ENCODE measurements at regions not wholly inside any gene's neighbourhood (a gene's known extent, or its start where the extent isn't known, plus 50 kb on each side); places are given as distances from the start of the nearest gene placed in this dataset.

GRCh38 chr1:96164053-96164452, 557.5 kb upstream of the PTBP2 start:
- H3K4me3 ChIP-seq (ENCODE audit: low read depth, low read length): no peak overlapping the region
- no peak for TF ChIP-seq CTCF (IDR thresholded peaks at IDR 0.05; ENCODE audit: insufficient read depth, low read length, poor library complexity, severe bottlenecking)
- DNase-seq (ENCODE audit: low read depth): no peak
- H3K27me3 ChIP-seq (ENCODE audit: control insufficient read depth, insufficient read depth, low read length): no peaks in the 10 kb centered on the region
- H3K36me3 ChIP-seq (ENCODE audit: control insufficient read depth, insufficient read depth, low read length): no peaks in the 10 kb centered on the region

GRCh38 chr1:96178053-96178452, 543.5 kb upstream of the PTBP2 start:
- H3K4me3 ChIP-seq (ENCODE audit: low read depth, low read length): no peak overlapping the region
- H3K27me3 ChIP-seq (ENCODE audit: control insufficient read depth, insufficient read depth, low read length): no peaks in the 10 kb centered on the region
- no peak for DNase-seq (ENCODE audit: low read depth)
- H3K36me3 ChIP-seq (ENCODE audit: control insufficient read depth, insufficient read depth, low read length): no peaks in the 10 kb centered on the region
- no peak for TF ChIP-seq CTCF (IDR thresholded peaks at IDR 0.05; ENCODE audit: insufficient read depth, low read length, poor library complexity, severe bottlenecking)

DNA sequence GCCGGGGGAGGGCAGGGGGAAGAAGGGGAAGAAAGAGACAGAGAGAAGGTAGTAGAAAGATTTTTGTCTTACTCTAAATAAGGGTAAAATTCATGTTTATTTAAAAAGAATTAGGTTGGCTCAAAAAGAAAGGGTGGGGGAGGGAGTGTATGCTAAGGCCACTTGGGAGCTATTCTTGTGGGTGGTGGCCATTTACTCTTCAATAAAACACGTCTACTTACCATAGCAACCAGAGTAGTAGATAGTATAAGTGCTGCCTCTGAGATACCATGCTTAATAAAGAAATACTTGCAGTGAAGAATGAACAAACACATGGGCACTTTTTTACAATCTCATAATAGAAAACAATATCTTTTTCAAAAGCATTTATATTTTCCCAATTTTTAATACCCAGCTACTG, 538.1 kb upstream of the PTBP2 start:
- H3K27me3 ChIP-seq (ENCODE audit: control insufficient read depth, insufficient read depth, low read length): no peaks in the 10 kb centered on the region
- H3K4me3 ChIP-seq (ENCODE audit: low read depth, low read length): no peak overlapping the region
- DNase-seq (ENCODE audit: low read depth): no peak
- no peak for TF ChIP-seq CTCF (IDR thresholded peaks at IDR 0.05; ENCODE audit: insufficient read depth, low read length, poor library complexity, severe bottlenecking)
- H3K36me3 ChIP-seq (ENCODE audit: control insufficient read depth, insufficient read depth, low read length): no peaks in the 10 kb centered on the region

DNA sequence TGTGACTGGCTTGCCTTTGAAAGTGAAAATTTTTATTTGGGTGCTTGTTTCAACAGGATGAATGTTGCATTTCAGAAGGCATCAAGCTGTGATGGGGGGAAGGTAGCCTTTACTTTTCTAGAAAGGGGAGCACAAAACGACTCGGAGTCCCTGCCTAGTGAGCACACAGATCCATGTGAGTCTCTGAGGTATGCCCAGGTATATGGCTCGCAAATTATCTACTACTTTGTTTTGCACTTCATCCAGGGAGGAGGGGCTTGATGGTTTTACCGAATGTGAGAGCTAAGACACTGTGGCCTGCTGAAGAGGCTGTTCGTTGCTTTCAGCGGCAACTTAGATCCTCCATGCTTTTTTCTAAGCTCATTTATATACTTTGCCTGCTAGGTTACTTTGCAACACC, 537.7 kb upstream of the PTBP2 start:
- H3K36me3 ChIP-seq (ENCODE audit: control insufficient read depth, insufficient read depth, low read length): no peaks in the 10 kb centered on the region
- DNase-seq (ENCODE audit: low read depth): no peak
- no peaks in the 10 kb centered on the region for H3K27me3 ChIP-seq (ENCODE audit: control insufficient read depth, insufficient read depth, low read length)
- H3K4me3 ChIP-seq (ENCODE audit: low read depth, low read length): no peak overlapping the region
- TF ChIP-seq CTCF (IDR thresholded peaks at IDR 0.05; ENCODE audit: insufficient read depth, low read length, poor library complexity, severe bottlenecking): no peak

DNA sequence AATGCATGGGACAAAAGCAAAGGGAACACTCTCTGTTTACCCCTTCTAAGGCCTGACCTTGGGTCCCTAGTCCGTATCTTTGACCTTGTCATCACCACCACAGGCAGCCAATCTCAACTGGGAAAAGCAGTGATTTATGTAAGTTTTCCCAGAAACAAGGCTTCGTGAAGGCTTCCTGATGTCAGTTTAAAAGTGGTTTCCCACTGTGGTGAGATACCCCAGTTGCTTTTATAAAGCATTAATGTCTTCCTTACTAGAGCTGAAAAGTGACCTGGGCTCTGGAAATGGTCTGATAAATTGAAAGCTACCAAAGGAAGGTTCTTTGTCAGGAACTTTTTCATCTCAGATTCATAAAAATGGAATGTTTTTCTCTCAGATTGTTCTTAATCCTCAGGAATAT, 536.4 kb upstream of the PTBP2 start:
- Histone ChIP-seq H3K27me3 (ENCODE audit: control insufficient read depth, insufficient read depth, low read length) (no peaks in the 10 kb centered on the region), H3K4me3 (ENCODE audit: low read depth, low read length) (no peak overlapping the region), H3K36me3 (ENCODE audit: control insufficient read depth, insufficient read depth, low read length) (no peaks in the 10 kb centered on the region)
- TF ChIP-seq CTCF (IDR thresholded peaks at IDR 0.05; ENCODE audit: insufficient read depth, low read length, poor library complexity, severe bottlenecking): no peak
- DNase-seq (ENCODE audit: low read depth): no peak

GRCh38 chr1:96187020-96187419, 534.6 kb upstream of the PTBP2 start:
- Histone ChIP-seq H3K4me3 (ENCODE audit: low read depth, low read length) (no peak overlapping the region), H3K27me3 (ENCODE audit: control insufficient read depth, insufficient read depth, low read length) (no peaks in the 10 kb centered on the region), H3K36me3 (ENCODE audit: control insufficient read depth, insufficient read depth, low read length) (no peaks in the 10 kb centered on the region)
- DNase-seq (ENCODE audit: low read depth): no peak
- TF ChIP-seq CTCF (IDR thresholded peaks at IDR 0.05; ENCODE audit: insufficient read depth, low read length, poor library complexity, severe bottlenecking): no peak
